ENCODE measurements at regions not wholly inside any gene's neighbourhood (a gene's known extent, or its start where the extent isn't known, plus 50 kb on each side); places are given as distances from the start of the nearest gene placed in this dataset.

- no peak for TF ChIP-seq CTCF (IDR thresholded peaks at IDR 0.05; ENCODE audit: low read depth, low read length)
- Histone ChIP-seq H3K4me3 (ENCODE audit: low read depth, low read length) (no peak overlapping the region), H3K4me1 (no peaks in the 10 kb centered on the region), H3K9me3 (no peaks in the 10 kb centered on the region), H3K36me3 (no peaks in the 10 kb centered on the region), H3K27me3 (no peaks in the 10 kb centered on the region)
- DNase-seq: no peak
Observed at GRCh38 chr12:105637470-105637869, 307.0 kb downstream of the C12orf75 start.

- no peaks in the 10 kb centered on the region for H3K36me3 ChIP-seq
- DNase-seq: no peak
- H3K9me3 ChIP-seq: no peaks in the 10 kb centered on the region
- no peaks in the 10 kb centered on the region for H3K27me3 ChIP-seq
- no peaks in the 10 kb centered on the region for H3K4me1 ChIP-seq
- no peak for TF ChIP-seq CTCF (IDR thresholded peaks at IDR 0.05; ENCODE audit: low read depth, low read length)
- H3K4me3 ChIP-seq (ENCODE audit: low read depth, low read length): no peak overlapping the region
Observed at GRCh38 chr12:105640761-105641160, 310.3 kb downstream of the C12orf75 start.

- DNase-seq: no peak
- Histone ChIP-seq H3K4me3 (ENCODE audit: low read depth, low read length) (no peak overlapping the region), H3K9me3 (no peaks in the 10 kb centered on the region), H3K36me3 (no peaks in the 10 kb centered on the region), H3K27me3 (no peaks in the 10 kb centered on the region), H3K4me1 (no peaks in the 10 kb centered on the region)
- no peak for TF ChIP-seq CTCF (IDR thresholded peaks at IDR 0.05; ENCODE audit: low read depth, low read length)
Observed at GRCh38 chr12:105641749-105642148, 311.3 kb downstream of the C12orf75 start.

- Histone ChIP-seq H3K4me3 (ENCODE audit: low read depth, low read length) (no peak overlapping the region), H3K36me3 (no peaks in the 10 kb centered on the region), H3K27me3 (no peaks in the 10 kb centered on the region), H3K4me1 (no peaks in the 10 kb centered on the region), H3K9me3 (no peaks in the 10 kb centered on the region)
- no peak for DNase-seq
- no peak for TF ChIP-seq CTCF (IDR thresholded peaks at IDR 0.05; ENCODE audit: low read depth, low read length)
Observed at GRCh38 chr12:105644770-105645169, 314.3 kb downstream of the C12orf75 start.

GRCh38 chr12:105654606-105655005 lies 324.1 kb downstream of the C12orf75 start:
- Histone ChIP-seq H3K36me3 (no peaks in the 10 kb centered on the region), H3K4me1 (no peaks in the 10 kb centered on the region), H3K4me3 (ENCODE audit: low read depth, low read length) (no peak overlapping the region), H3K27me3 (no peaks in the 10 kb centered on the region), H3K9me3 (no peaks in the 10 kb centered on the region)
- TF ChIP-seq CTCF (IDR thresholded peaks at IDR 0.05; ENCODE audit: low read depth, low read length): no peak
- DNase-seq: no peak

- Histone ChIP-seq H3K36me3 (no peaks in the 10 kb centered on the region), H3K4me3 (ENCODE audit: low read depth, low read length) (no peak overlapping the region), H3K27me3 (no peaks in the 10 kb centered on the region), H3K4me1 (no peaks in the 10 kb centered on the region), H3K9me3 (no peaks in the 10 kb centered on the region)
- no peak for TF ChIP-seq CTCF (IDR thresholded peaks at IDR 0.05; ENCODE audit: low read depth, low read length)
- no peak for DNase-seq
Observed at GRCh38 chr12:105658389-105658788, 327.9 kb downstream of the C12orf75 start.

Data from BE2C (cell line).